Stimulated activated CD8-positive, alpha-beta memory T cell treated with anti-CD3 and anti-CD28 coated beads, Interleukin-4, amount 100 ng/mL, for 48 hours (primary cell): ENCODE measurements at regions not wholly inside any gene's neighbourhood (a gene's known extent, or its start where the extent isn't known, plus 50 kb on each side); places are given as distances from the start of the nearest gene placed in this dataset.

ENCODE experiments used
- DNase-seq: peaks from one replicate; pipeline ENCODE4 v3.0.0-alpha.2; 2020

DNA sequence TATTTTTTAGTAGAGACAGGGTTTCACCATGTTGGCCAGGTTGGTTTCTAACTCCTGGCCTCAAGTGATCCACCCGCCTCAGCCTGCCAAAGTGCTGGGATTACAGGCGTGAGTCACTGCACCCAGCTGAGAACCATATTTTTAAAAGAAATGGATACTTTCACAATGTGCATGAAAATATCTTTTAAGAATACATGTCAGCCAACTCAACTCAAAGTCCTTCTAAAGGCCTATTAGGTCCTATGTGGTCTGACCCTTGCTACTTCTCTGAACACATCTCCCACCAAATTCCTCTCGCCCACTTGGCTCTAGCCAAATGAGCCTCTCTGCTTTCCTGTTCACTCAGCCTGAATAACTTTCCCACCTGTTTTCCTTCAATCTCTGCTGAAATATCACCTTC lies 119.6 kb downstream of the MTX2 start:
- DNase-seq: no peak

DNA sequence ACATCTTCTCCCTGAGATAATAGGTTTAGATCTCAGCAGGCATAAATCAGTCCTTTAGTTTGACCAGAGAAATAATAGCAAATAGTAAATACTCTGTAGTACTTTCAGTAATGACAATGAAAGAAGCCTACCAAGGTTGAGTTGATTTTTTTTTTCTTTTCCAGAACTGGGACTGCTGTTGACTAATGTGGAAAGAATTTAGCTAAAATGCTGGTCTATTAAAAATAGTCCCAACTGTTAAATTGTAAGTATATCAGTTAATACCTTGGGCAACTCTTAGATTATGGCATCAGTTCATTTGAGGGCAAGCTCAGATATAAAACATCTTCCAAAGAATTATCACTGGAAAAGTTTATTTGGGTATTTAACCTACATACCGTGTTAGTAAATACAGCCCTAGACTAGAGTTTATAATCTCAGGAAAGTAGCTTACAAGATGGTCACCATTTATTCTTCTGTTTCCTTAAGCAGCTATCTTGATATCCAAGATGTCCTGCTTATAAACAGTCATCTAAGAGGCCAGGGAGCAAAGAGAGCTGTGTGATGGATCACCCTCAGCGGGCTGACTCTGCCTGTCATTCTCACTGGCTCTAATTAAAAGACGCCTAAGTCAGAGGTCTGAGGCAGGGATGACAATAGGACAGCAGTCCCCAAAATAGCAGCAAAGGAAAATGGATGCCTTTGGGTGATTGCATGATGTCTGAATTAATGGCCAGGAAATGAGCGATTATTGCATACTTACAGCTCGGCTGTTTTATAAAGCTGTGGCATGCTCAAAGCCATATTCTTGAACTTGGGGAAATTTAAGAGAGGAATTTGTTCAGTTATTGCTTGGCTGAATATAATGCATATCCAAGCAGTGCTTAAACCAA lies 121.3 kb downstream of the MTX2 start:
- no peak for DNase-seq

DNA sequence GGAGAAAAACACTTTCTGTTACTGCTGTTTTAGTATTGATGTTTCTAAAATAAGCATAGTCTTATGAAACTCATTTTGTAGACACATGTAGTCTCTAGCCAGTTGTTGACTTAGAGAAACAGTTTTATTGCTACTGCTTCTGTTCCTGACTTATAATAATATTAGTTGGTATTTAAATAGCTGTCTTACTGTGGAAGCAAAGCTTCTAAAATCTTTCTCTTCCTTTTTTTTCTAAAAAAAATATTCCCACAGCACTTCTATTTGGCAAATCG lies 121.8 kb downstream of the MTX2 start:
- no peak for DNase-seq

DNA sequence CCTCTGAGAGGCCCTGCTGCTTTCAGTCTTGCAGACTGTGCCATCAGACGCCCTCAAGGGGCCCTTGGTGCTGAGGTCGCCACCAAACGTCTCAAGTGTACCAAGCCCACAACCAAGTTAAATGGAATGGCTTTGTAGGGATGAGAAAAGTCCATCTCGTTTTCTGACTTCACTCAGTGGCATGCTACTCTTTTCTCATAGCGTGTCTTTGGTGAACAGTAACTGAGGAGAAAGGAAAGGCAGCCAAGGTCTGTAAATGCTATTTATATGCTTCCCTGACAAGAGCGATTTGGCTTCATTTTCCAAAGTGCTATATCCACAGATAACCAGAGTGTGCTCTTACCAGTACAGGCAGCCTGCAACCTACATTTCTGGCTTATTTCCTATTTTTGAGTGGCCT lies 123.0 kb downstream of the MTX2 start:
- DNase-seq: no peak

DNA sequence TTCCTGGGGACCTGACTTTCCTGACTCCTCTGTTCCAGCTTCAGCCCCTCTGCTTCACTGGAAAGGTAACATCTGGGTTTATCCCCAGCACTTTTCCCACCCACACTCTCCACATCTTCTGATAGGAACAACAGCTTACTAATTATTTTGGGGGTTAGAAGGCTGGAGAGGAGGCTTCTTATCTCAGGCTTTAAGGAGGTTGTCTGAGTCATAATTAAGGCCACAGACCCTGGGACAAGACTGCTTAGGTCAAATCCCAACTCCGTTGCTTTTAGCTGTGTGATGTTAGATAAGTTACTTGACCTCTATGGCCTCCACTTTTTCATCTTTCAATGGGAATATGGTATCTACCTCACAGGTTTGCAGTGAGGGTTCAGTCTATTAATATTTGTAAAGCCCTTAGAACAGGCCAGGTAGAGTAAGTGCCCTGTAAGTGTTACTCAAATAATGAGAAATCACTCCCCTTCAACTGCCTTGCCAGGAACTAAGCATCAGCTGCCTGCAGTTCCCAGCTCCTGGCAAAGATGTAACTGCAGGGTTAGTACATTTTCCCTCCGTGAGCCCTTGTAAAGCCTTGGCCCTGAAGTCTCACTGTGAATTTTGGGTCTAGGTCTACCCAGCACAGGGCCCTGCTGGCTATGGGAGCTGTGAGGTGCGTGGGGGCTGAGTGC lies 123.6 kb downstream of the MTX2 start:
- DNase-seq: no peak

DNA sequence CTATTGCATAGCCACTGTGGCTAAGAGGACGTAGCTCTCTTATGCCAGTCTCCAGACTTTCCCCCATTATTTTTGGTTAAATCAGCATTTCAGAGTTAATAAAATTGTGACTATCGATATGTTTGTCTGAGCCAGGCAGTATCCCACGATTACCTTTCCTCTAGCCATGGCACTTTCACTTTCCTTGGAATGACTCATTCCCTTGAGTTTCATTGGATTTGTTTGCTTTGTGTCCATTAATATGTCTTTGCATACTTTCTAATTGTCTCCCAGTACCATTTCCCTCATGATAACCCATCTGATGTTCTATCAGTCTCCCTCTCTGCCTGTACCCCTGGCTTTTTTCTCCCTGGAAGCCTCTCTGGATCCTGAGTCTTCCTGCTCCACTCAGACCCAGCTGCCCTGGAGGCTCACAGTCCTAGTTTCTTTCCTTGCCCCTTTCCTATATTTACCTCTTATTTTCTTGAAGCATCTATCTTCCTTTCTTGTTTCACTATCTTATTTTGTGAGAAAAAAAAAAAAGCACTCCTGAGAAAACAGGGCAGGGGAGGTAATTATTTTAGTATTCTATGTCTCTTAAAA lies 126.1 kb downstream of the MTX2 start:
- no peak for DNase-seq

DNA sequence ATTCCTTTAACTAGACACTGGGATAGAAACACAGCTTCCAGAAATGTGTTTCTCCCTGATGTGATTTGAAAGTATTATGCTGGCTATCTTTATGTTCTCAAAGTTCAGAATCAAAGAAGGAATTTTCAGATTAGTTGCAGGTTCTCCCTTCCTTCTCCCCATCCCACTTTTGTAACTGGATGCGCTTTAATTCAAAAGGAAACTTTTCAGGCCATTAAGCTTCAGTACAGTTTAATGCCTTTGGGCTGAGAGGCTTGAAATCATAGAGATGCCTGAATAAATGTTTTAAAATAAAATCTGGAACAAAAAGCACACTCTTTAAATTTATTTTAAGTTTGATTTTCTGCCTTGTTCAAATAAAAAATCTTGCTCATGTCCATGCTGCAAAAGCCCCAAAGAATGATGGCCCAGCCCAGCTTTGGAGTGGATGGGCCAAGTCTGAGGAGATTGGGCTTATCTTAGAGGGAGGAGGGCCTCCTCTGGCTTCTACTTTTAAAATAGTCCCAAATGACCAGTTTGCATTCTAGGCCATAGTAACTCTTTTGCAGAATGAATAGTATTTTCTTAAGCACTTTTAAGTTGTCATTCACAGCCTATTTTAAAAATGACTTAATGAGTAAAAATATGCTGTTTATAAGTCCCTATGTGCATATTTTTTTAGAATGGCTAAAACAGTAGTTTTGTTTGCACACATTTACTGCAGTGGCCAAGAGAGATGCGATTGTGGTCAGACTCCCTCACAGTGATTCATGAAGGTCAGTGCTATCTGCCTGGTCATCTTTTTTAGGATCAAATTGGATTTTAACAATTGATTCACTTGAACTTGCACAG lies 129.2 kb downstream of the MTX2 start:
- DNase-seq: no peak

DNA sequence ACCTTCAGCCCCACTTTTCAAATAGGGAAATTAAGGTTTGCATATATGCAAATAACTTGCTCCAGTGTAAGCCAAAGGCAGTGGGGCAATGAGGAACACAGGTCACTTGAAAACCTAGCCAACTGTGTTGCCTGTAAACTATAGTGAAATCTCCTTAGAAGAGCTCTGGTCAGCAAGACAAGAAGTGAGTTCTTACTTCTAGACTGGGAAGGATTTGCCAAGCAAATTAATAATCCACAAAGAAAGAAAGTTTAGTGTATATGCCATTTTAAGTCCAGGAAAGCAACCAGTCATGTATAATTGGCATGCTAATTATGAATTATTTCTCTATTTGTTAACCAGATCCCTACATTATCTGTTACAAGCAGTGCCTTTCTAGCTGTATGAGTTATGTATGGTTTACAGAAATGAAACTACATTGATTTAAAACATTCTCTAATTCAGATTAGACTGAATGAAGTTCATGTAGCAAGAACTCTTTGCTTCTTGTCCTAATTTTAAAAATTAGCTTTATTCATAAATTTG lies 129.9 kb downstream of the MTX2 start:
- no peak for DNase-seq

DNA sequence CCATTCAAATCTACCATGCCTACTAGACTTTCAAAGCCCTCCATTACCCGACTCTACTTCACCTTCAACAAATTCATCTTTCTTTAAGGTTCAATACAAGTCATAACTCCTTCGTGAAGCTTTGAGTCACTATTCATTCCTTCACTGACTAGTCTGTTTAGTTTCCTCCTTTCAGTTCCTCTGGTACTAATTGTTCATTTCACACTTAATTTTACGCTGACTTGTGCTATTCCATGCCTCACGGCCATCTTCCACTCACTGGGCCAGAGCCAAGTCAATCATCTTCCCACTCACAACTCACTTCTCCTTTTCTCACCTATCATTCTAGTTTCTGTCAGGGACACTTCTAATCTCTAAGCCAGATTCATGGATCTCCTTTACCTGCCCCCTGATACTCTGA lies 136.2 kb downstream of the MTX2 start:
- DNase-seq: no peak

DNA sequence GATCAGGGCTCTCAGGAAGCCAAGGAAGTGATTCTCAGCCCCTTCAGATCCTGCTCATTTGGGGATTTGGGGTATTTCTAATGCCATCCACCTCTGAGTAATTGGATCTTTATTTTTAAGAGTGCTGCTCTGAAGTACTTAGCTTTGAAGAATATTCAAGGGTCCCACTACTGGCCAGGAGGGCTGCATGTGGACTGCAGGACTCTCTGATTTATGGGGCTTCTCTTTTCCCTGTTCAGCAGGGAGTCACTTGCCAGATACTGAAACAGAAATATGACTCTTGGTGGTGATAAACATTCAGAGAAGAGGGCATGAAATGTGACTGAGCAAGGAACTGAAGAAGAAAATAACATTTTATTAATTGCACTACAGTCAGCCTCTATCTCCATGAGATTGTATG lies 138.5 kb downstream of the MTX2 start:
- DNase-seq: no peak

DNA sequence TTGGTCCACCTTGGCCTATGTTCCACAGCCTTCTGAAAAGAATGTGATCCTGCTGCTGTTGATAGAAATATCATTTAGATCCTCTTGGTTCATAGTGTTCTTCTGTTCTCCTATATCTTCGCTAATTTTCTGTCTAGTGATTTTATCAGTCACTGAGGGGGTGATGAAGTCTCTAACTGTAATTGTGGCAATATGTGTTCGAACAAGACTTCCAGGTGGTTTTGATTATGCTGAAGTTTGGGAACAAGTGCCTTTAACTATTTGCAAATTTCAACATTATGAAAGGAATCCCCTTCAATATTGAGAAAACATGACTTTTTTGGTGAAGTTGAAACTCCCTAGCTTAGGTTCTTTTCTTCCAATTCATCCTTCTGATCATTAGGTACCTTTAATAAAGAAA lies 140.4 kb downstream of the MTX2 start:
- DNase-seq: no peak

DNA sequence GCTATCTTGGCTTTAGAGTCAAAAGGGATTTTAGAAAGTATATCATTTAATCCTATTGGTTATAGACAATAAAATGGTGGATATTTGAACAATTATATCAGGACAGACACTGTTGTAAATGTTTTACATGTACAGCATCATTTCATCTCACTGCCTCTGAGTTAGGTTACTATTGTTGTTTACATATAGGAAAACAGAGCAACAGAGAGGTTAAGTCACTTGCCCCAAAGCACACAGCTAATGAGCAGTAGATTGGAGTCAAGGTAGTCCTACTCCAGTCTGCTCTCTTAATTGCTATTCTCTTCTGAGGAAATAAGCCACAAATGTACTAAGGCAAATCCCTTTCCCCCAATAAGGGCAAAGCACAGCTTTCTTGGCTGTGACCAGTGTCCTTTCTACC lies 142.9 kb downstream of the MTX2 start:
- no peak for DNase-seq

DNA sequence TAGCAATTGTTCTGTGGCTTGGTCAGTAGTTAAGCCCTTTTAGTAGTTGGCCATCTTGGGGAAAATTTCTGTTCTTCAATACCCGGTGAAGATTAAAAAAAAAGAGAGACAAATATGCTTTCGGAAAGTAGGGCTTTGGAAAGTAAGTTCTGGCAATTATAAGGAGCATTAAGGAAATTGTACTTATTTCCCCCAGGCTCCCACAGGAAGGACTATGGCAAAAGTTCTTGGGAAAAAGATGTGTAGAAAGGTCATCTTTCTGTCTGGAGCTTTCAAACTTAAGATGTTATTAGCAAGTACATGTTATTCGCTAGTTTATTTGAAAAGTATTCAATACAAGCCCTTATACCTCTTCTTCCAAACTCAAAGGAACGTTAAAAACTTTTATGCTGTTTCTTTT lies 144.5 kb downstream of the MTX2 start:
- no peak for DNase-seq

DNA sequence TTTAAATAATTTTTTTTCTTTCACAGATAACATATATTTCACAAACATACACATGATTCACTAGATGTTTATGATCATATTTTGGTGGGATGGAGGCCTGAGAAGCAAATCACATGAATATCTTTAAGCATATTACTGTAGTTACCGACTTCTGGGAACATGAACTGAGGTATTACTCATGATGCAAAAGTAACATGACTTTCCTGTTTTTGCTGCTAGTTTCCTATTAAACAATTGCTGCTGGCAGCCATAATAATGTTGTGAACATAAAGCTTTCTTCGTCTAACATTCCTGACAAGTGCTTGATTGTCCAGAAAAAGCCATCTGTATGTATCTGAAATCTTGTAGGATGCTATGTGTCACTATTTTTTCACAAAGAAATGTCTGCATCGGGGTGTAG lies 145.4 kb downstream of the MTX2 start:
- DNase-seq: no peak

DNA sequence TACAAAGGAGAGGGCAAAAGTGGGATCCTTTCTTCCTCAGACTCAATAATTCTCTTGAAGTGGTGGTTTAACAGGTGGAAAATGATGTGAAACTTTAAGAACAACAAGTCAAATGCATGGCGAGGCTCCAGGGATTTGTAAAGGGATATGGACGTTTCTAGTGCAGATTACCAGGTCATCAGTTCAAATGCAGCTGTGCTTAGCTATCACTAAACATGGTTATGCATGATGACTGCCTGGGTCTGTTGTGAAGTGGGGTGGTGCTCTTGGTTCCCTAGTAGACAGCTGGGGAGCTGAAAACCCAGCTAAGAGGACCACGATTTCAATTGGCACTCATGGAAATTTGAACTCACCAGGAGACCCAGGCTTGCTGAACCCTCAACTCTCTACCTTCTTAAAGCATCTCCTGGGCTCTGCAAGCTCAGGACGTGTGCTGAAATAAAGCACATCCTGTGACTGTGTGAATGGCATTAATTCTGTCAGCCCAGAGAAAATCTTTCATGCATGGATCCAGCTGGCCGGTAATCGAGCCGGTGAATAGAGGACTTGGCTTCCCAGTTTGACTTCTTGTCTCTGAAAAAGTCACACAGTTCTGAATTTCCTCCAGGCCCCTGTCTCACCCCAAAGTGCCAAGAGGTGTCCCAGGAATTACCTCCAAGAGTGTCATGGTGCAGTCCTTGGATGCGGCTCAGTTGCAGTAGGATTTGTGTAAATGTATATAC lies 146.1 kb downstream of the MTX2 start:
- no peak for DNase-seq

DNA sequence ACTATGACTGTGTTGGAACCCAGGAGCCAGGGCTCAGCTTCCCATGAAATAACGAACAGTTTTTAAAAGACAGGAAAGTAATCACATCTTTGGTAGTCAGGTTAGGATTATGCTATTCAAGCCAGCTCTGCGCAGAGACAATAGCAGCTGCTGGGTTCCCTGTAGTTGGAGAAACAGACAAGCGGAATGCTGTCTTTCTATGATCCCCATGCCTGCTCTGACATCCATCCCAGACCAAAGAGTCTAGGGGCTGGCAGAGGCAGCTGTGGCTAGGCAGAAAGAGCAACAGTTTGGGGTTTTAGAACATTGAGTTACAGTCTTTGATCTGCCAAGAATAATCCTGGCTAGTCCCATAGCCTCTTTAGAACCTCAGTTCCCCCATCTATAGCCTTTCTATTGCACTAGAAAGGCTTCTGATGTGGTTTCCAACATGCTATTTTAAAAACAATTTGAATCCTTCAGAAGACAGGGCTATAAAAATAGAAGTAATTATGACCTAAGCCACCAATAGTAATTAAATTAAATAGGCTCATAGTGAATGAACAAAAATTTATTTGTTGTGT lies 146.8 kb downstream of the MTX2 start:
- DNase-seq: no peak

DNA sequence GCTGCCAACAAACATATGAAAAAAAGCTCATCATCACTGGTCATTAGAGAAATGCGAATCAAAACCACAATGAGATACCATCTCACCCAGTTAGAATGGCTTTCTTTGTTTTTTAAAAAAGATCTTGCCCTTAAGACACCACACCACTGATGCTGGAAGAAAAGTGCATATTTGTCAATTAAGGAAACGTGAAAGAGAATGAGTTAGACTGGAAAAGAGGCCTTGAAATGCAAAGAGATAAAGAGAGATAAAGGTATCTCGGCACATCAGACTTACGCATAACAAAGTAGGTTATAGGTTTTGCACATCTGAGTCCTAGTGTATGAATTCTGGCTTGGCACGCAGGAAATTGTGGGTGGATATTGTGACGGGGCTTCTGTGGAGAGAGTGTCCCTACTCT lies 149.5 kb downstream of the MTX2 start:
- no peak for DNase-seq

DNA sequence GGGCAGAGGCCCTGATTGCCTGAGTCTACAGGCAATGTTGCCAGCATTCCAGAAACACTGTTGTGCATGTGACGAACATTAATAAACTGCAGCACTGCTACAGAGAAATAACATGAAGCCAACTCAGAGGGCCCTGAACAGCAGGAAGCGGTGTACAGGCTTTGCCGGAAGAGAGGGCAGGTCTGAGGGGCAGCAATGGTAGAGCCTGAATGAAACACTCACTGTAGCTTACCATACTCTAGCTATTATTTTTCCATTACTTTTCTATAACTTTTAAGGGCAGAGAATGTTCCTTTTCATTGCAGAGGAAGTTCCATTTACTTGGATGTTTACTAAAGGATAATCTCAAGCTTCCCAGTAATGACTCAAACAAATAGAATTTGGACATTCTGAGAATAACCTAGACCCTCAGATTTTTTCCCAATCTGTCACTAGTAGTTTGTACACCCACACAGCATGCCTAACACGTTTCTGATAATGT lies 150.4 kb downstream of the MTX2 start:
- no peak for DNase-seq

DNA sequence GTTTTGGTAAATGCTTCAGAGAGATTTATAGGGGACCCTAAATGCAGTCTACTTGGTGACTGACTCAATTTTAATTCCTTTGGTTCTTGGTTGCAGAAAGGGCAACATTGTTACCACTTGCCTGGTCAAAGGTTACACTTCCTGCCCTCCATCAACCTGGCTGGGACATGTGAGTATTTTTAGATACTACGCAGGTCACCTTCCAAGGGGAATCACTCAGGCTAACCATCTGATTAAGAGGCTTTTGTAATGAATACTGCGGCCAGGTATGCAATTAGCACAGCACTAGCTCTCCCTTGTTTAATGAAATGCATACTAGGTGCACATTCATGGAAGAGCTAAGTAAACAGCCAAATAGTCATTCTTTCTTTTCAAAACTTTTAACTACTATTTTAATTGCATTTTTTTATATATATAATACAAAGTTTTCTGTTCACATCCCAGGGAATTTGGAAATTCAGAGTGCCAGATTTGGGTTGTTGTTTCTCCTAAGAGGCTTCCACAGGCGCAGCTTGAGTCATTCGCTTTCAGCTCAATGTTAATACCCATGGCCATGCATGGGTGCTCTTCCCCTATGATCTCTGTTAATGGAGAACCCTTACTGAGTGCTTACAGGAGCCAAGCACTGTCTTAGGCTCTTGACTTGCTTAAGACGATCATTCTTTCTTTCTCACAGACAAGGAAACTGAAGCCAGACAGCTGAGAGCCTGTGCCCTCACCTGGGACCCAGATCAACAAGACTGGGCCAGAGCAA lies 152.2 kb downstream of the MTX2 start:
- DNase-seq: no peak

DNA sequence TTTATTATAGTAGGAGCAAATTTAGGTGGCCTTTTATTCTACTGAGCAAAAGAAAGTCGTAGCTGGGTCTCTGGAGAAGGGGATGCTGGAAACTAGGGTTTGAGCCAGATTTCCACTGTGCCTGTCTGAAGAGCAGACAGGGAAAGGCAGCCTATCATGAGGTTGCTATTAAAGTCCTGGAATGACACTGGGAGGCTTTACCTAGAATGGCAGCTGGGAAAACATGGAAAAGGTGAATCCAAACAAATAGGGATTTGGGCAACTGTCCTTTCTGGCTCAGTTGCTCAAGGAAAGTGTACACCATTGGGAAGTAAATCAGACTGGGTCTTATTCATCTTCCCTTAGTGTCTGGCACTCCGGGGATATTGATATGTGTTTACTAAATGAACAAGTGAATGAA lies 154.6 kb downstream of the MTX2 start:
- no peak for DNase-seq

DNA sequence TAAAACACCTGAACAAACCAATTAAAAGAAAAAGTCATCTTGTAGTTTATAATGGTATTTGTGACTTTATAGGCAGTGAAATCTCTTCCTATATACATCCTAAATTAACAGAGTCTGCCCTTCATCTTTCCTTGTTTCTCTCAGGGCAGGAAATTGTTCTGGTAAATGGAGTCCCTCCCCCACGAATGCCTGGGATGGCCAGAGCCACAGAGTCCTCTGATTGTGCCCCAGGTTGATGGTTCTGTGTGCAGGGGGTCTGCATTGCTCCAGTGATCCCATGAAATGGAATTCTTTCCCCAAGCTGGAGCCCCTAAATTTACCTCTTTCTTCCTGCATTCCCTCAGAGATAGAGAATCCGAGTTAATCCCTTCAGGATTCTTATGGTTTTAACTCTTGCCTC lies 155.5 kb downstream of the MTX2 start:
- no peak for DNase-seq
